GM21367 (cell line): ENCODE measurements at regions not wholly inside any gene's neighbourhood (a gene's known extent, or its start where the extent isn't known, plus 50 kb on each side); places are given as distances from the start of the nearest gene placed in this dataset.

Source experiments
- ATAC-seq: cut with Tn5 transposase; IDR thresholded peaks from one replicate; pipeline ENCODE4 v1.9.1; 2021; ENCODE audit not compliant: unreplicated experiment

GRCh38 chr2:6750411-6751158, 115.1 kb downstream of the CMPK2 start:
- ATAC-seq, result no peak

- no peak for ATAC-seq
Measured at GRCh38 chr2:6754419-6754818, 111.3 kb downstream of the CMPK2 start.

GRCh38 chr2:6755456-6755855, 110.3 kb downstream of the CMPK2 start:
- no peak for ATAC-seq

- ATAC-seq, result no peak
Measured at GRCh38 chr2:6757215-6757614, 108.5 kb downstream of the CMPK2 start.

- ATAC-seq, result no peak
Measured at GRCh38 chr2:6759689-6760088, 106.0 kb downstream of the CMPK2 start.

GRCh38 chr2:6760132-6760531, 105.6 kb downstream of the CMPK2 start:
- no peak for ATAC-seq

GRCh38 chr2:6764968-6765723, 100.6 kb downstream of the CMPK2 start:
- ATAC-seq, result no peak

GRCh38 chr2:6769346-6769745, 96.4 kb downstream of the CMPK2 start:
- ATAC-seq, result no peak

GRCh38 chr2:6770006-6770405, 95.7 kb downstream of the CMPK2 start:
- ATAC-seq, result no peak

- ATAC-seq, result no peak
Measured at GRCh38 chr2:6771634-6772611, 93.8 kb downstream of the CMPK2 start.

GRCh38 chr2:6773007-6773693, 92.6 kb downstream of the CMPK2 start:
- peak; percentile 84 for ATAC-seq

GRCh38 chr2:6773694-6774044, 92.0 kb downstream of the CMPK2 start:
- ATAC-seq, result no peak

GRCh38 chr2:6776125-6776524, 89.6 kb downstream of the CMPK2 start:
- no peak for ATAC-seq

GRCh38 chr2:6777626-6778025, 88.1 kb downstream of the CMPK2 start:
- ATAC-seq, result no peak

- ATAC-seq, result peak; percentile 85
Measured at GRCh38 chr2:6780765-6781274, 84.9 kb downstream of the CMPK2 start.

GRCh38 chr2:6782517-6783237, 83.0 kb downstream of the CMPK2 start:
- ATAC-seq, result no peak

GRCh38 chr2:6783238-6783614, 82.5 kb downstream of the CMPK2 start:
- ATAC-seq, result no peak

GRCh38 chr2:6784291-6784690, 81.4 kb downstream of the CMPK2 start:
- ATAC-seq, result no peak

- ATAC-seq, result no peak
Measured at GRCh38 chr2:6785493-6785892, 80.2 kb downstream of the CMPK2 start.

- no peak for ATAC-seq
Measured at GRCh38 chr2:6787376-6787775, 78.3 kb downstream of the CMPK2 start.
